ENCODE measurements at regions not wholly inside any gene's neighbourhood (a gene's known extent, or its start where the extent isn't known, plus 50 kb on each side); places are given as distances from the start of the nearest gene placed in this dataset.

DNA sequence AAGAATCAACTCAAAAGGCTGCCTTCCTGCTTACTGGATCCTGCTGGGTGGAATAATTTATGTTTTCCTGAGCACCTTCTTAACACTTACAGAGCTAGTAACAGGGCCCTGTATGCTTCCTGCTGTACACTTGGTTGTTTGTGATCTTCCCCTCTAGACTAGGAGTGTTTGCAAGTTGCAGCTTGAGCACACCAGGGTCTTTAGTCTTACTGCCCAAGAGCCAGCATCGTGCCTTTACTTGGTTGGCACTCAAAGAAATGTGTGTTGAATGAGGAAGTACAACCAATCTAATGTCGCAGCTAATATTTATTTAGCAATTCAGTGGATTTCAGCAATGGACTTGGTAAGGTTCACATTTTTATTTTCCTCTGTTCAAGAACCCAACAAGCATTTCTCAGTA lies 57.5 kb upstream of the HAND1 start:
- no peak for DNase-seq (ENCODE audit: low spot score)
- no peak for TF ChIP-seq ZNF114 (CRISPR knock-in tag; IDR thresholded peaks at IDR 0.05)
- no peak for TF ChIP-seq CREB1 (CRISPR knock-in tag; IDR thresholded peaks at IDR 0.05; ENCODE audit: low read depth)
- no peak for TF ChIP-seq NANOG (IDR thresholded peaks at IDR 0.05; ENCODE audit: borderline replicate concordance)
- TF ChIP-seq POLR2AphosphoS5 (IDR thresholded peaks at IDR 0.05; ENCODE audit: low read depth): no peak
- TF ChIP-seq EZH2phosphoT487 (IDR thresholded peaks at IDR 0.05; ENCODE audit: unreplicated experiment): no peak
- TF ChIP-seq, protein P1, sequence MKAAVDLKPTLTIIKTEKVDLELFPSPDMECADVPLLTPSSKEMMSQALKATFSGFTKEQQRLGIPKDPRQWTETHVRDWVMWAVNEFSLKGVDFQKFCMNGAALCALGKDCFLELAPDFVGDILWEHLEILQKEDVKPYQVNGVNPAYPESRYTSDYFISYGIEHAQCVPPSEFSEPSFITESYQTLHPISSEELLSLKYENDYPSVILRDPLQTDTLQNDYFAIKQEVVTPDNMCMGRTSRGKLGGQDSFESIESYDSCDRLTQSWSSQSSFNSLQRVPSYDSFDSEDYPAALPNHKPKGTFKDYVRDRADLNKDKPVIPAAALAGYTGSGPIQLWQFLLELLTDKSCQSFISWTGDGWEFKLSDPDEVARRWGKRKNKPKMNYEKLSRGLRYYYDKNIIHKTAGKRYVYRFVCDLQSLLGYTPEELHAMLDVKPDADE (IDR thresholded peaks at IDR 0.05): no peak
- TF ChIP-seq EZH2 (IDR thresholded peaks at IDR 0.05; ENCODE audit: low read depth, unreplicated experiment): no peak
- TF ChIP-seq, protein P2, sequence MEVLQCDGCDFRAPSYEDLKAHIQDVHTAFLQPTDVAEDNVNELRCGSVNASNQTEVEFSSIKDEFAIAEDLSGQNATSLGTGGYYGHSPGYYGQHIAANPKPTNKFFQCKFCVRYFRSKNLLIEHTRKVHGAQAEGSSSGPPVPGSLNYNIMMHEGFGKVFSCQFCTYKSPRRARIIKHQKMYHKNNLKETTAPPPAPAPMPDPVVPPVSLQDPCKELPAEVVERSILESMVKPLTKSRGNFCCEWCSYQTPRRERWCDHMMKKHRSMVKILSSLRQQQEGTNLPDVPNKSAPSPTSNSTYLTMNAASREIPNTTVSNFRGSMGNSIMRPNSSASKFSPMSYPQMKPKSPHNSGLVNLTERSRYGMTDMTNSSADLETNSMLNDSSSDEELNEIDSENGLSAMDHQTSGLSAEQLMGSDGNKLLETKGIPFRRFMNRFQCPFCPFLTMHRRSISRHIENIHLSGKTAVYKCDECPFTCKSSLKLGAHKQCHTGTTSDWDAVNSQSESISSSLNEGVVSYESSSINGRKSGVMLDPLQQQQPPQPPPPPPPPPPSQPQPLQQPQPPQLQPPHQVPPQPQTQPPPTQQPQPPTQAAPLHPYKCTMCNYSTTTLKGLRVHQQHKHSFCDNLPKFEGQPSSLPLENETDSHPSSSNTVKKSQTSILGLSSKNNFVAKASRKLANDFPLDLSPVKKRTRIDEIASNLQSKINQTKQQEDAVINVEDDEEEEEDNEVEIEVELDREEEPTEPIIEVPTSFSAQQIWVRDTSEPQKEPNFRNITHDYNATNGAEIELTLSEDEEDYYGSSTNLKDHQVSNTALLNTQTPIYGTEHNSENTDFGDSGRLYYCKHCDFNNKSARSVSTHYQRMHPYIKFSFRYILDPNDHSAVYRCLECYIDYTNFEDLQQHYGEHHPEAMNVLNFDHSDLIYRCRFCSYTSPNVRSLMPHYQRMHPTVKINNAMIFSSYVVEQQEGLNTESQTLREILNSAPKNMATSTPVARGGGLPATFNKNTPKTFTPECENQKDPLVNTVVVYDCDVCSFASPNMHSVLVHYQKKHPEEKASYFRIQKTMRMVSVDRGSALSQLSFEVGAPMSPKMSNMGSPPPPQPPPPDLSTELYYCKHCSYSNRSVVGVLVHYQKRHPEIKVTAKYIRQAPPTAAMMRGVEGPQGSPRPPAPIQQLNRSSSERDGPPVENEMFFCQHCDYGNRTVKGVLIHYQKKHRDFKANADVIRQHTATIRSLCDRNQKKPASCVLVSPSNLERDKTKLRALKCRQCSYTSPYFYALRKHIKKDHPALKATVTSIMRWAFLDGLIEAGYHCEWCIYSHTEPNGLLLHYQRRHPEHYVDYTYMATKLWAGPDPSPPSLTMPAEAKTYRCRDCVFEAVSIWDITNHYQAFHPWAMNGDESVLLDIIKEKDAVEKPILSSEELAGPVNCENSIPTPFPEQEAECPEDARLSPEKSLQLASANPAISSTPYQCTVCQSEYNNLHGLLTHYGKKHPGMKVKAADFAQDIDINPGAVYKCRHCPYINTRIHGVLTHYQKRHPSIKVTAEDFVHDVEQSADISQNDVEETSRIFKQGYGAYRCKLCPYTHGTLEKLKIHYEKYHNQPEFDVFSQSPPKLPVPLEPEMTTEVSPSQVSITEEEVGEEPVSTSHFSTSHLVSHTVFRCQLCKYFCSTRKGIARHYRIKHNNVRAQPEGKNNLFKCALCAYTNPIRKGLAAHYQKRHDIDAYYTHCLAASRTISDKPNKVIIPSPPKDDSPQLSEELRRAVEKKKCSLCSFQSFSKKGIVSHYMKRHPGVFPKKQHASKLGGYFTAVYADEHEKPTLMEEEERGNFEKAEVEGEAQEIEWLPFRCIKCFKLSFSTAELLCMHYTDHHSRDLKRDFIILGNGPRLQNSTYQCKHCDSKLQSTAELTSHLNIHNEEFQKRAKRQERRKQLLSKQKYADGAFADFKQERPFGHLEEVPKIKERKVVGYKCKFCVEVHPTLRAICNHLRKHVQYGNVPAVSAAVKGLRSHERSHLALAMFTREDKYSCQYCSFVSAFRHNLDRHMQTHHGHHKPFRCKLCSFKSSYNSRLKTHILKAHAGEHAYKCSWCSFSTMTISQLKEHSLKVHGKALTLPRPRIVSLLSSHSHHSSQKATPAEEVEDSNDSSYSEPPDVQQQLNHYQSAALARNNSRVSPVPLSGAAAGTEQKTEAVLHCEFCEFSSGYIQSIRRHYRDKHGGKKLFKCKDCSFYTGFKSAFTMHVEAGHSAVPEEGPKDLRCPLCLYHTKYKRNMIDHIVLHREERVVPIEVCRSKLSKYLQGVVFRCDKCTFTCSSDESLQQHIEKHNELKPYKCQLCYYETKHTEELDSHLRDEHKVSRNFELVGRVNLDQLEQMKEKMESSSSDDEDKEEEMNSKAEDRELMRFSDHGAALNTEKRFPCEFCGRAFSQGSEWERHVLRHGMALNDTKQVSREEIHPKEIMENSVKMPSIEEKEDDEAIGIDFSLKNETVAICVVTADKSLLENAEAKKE (CRISPR knock-in tag; IDR thresholded peaks at IDR 0.05): no peak
- no peak for TF ChIP-seq JUNB (IDR thresholded peaks at IDR 0.05; ENCODE audit: unreplicated experiment)
- no peak for TF ChIP-seq ZNF331 (CRISPR knock-in tag; IDR thresholded peaks at IDR 0.05; ENCODE audit: low read depth)
- TF ChIP-seq, protein P3, sequence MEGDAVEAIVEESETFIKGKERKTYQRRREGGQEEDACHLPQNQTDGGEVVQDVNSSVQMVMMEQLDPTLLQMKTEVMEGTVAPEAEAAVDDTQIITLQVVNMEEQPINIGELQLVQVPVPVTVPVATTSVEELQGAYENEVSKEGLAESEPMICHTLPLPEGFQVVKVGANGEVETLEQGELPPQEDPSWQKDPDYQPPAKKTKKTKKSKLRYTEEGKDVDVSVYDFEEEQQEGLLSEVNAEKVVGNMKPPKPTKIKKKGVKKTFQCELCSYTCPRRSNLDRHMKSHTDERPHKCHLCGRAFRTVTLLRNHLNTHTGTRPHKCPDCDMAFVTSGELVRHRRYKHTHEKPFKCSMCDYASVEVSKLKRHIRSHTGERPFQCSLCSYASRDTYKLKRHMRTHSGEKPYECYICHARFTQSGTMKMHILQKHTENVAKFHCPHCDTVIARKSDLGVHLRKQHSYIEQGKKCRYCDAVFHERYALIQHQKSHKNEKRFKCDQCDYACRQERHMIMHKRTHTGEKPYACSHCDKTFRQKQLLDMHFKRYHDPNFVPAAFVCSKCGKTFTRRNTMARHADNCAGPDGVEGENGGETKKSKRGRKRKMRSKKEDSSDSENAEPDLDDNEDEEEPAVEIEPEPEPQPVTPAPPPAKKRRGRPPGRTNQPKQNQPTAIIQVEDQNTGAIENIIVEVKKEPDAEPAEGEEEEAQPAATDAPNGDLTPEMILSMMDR (conservative IDR thresholded peaks at IDR 0.05; ENCODE audit: low read depth in 2 of 2): no peak
- TF ChIP-seq, protein P4, sequence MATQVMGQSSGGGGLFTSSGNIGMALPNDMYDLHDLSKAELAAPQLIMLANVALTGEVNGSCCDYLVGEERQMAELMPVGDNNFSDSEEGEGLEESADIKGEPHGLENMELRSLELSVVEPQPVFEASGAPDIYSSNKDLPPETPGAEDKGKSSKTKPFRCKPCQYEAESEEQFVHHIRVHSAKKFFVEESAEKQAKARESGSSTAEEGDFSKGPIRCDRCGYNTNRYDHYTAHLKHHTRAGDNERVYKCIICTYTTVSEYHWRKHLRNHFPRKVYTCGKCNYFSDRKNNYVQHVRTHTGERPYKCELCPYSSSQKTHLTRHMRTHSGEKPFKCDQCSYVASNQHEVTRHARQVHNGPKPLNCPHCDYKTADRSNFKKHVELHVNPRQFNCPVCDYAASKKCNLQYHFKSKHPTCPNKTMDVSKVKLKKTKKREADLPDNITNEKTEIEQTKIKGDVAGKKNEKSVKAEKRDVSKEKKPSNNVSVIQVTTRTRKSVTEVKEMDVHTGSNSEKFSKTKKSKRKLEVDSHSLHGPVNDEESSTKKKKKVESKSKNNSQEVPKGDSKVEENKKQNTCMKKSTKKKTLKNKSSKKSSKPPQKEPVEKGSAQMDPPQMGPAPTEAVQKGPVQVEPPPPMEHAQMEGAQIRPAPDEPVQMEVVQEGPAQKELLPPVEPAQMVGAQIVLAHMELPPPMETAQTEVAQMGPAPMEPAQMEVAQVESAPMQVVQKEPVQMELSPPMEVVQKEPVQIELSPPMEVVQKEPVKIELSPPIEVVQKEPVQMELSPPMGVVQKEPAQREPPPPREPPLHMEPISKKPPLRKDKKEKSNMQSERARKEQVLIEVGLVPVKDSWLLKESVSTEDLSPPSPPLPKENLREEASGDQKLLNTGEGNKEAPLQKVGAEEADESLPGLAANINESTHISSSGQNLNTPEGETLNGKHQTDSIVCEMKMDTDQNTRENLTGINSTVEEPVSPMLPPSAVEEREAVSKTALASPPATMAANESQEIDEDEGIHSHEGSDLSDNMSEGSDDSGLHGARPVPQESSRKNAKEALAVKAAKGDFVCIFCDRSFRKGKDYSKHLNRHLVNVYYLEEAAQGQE (IDR thresholded peaks at IDR 0.05; ENCODE audit: unreplicated experiment): no peak
- no peak for TF ChIP-seq STAT1 (IDR thresholded peaks at IDR 0.05; ENCODE audit: unreplicated experiment)
- Mint-ChIP-seq H3K27ac (no peak overlapping the region), H3K4me1 (0 out of 3 replicates have a peak, but pooled peaks cover 3% of the 10 kb centered on the region), H3K36me3 (ENCODE audit: low read depth) (no peaks in the 10 kb centered on the region), H3K27me3 (ENCODE audit: insufficient read depth, low read depth, poor library complexity) (peaks cover 3% of the 10 kb centered on the region), H3K4me3 (no peak overlapping the region), H3K9me3 (no peaks in the 10 kb centered on the region)
- H3K36me3 ChIP-seq (ENCODE audit: insufficient read depth): no peaks in the 10 kb centered on the region
- H3K4me1 ChIP-seq (ENCODE audit: insufficient read depth): peaks cover 4% of the 10 kb centered on the region; the same call in 1 of the 2 replicates
- no peaks in the 10 kb centered on the region for H3K79me2 ChIP-seq (replicated peaks; ENCODE audit: insufficient read depth)
- H4K20me1 ChIP-seq (replicated peaks; ENCODE audit: insufficient read depth): no peaks in the 10 kb centered on the region
- peak overlapping the region; percentile 1; the same call in 1 of the 2 replicates for H2AFZ ChIP-seq
- H3K4me3 ChIP-seq: no peak overlapping the region
- no peaks in the 10 kb centered on the region for H3K9me2 ChIP-seq (ENCODE audit: insufficient read depth)
- no peak overlapping the region for H3K4me2 ChIP-seq
- no peaks in the 10 kb centered on the region for H3K27me3 ChIP-seq (ENCODE audit: insufficient read depth)
- no peak overlapping the region for H3K27ac ChIP-seq (ENCODE audit: low read depth)
- no peaks in the 10 kb centered on the region for H3F3A ChIP-seq (replicated peaks; ENCODE audit: low read depth)
- ATAC-seq: no peak
